ENCODE measurements at regions not wholly inside any gene's neighbourhood (a gene's known extent, or its start where the extent isn't known, plus 50 kb on each side); places are given as distances from the start of the nearest gene placed in this dataset.

DNA sequence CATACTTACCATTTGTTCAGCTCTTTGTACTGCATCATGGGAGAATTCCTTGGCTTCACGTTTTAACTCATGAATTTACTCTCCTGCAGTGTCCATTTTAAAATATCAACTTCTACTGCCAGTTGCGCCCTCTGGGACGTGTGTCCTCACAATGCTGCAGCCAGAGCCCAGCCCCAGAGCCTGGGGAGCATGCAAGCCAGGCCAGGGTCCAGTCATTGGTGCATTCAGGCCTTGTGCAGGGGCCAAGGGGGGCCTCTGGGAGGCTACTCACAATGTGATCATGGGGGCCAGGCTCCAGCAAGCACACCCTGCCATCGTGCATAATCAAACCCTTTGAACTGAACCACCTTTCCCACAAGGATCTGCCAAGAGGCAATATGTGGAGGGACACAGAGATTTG, 105.6 kb upstream of the CCDC112 start:
- H3K9me2 ChIP-seq (ENCODE audit: low read depth, low read length) = no peaks in the 10 kb centered on the region
- no peaks in the 10 kb centered on the region for H4K20me1 ChIP-seq (ENCODE audit: insufficient read depth, low read length)
- H3K27me3 ChIP-seq (ENCODE audit: insufficient read depth, low read length) = no peaks in the 10 kb centered on the region
- no peaks in the 10 kb centered on the region for H3F3A ChIP-seq (ENCODE audit: insufficient read depth, low read length)
- TF ChIP-seq, protein P1, sequence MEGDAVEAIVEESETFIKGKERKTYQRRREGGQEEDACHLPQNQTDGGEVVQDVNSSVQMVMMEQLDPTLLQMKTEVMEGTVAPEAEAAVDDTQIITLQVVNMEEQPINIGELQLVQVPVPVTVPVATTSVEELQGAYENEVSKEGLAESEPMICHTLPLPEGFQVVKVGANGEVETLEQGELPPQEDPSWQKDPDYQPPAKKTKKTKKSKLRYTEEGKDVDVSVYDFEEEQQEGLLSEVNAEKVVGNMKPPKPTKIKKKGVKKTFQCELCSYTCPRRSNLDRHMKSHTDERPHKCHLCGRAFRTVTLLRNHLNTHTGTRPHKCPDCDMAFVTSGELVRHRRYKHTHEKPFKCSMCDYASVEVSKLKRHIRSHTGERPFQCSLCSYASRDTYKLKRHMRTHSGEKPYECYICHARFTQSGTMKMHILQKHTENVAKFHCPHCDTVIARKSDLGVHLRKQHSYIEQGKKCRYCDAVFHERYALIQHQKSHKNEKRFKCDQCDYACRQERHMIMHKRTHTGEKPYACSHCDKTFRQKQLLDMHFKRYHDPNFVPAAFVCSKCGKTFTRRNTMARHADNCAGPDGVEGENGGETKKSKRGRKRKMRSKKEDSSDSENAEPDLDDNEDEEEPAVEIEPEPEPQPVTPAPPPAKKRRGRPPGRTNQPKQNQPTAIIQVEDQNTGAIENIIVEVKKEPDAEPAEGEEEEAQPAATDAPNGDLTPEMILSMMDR (IDR thresholded peaks at IDR 0.05; ENCODE audit: low read length) = no peak
- no peak for TF ChIP-seq EZH2 (IDR thresholded peaks at IDR 0.05; ENCODE audit: borderline replicate concordance, low read length)
- no peak overlapping the region for H3K4me2 ChIP-seq (ENCODE audit: low read length)
- no peak overlapping the region for H3K9ac ChIP-seq (ENCODE audit: low read length)
- H3K27ac ChIP-seq (ENCODE audit: low read depth, low read length, poor library complexity, severe bottlenecking) = no peak overlapping the region
- H3K4me1 ChIP-seq (ENCODE audit: insufficient read depth, low read length, severe bottlenecking) = no peaks in the 10 kb centered on the region
- no peak overlapping the region for H2AFZ ChIP-seq (ENCODE audit: low read length)
- no peak overlapping the region for H3K4me3 ChIP-seq (ENCODE audit: low read depth, low read length, poor library complexity, severe bottlenecking)
- H3K36me3 ChIP-seq (ENCODE audit: insufficient read depth, low read length) = no peaks in the 10 kb centered on the region
- H3K9me3 ChIP-seq (ENCODE audit: low read length) = no peaks in the 10 kb centered on the region
- no peaks in the 10 kb centered on the region for H3K79me2 ChIP-seq (ENCODE audit: insufficient read depth, low read length)

DNA sequence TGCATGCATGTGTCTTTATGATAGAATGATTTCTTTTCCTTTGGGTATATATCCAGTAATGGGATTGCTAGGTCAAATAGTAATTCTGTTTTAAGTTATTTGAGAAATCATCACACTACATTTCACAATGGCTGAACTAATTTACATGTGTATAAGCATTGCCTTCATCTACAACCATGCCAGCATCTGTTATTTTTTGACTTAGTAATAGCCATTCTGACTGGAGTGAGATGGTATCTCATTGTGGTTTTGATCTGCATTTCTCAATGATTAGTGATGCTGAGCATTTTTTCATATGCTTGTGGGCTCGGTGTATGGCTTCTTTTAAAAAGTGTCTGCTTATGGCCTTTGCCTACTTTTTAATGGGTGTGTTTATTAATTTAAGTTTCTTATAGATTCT, 102.3 kb upstream of the CCDC112 start:
- H3K9me3 ChIP-seq (ENCODE audit: low read length) = no peaks in the 10 kb centered on the region
- H3K9me2 ChIP-seq (ENCODE audit: low read depth, low read length) = no peaks in the 10 kb centered on the region
- no peak overlapping the region for H3K27ac ChIP-seq (ENCODE audit: low read depth, low read length, poor library complexity, severe bottlenecking)

DNA sequence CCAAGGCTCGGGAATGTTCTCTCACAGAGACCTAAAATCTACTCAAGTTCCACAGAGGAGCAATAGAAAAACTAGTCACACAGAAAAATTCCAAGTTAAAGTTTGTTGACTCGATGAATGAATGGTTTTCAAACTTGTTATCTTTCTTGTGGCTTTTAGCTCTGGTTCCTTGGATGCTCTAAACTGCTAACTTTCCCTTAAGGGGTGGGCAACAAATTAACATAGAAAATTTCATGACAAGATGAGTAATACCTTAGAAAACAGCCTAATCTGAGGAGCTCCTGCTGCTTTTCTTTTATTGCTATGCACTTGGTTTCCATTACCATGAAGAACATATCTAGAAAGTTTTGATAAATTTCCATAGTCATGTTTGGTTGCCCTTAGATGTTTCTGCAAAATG, 100.2 kb upstream of the CCDC112 start:
- H3K9me3 ChIP-seq (ENCODE audit: low read length) = no peaks in the 10 kb centered on the region
- H2AFZ ChIP-seq (ENCODE audit: low read length) = no peak overlapping the region
- no peaks in the 10 kb centered on the region for H4K20me1 ChIP-seq (ENCODE audit: insufficient read depth, low read length)
- no peaks in the 10 kb centered on the region for H3K27me3 ChIP-seq (ENCODE audit: insufficient read depth, low read length)
- no peak overlapping the region for H3K4me2 ChIP-seq (ENCODE audit: low read length)
- TF ChIP-seq EZH2 (IDR thresholded peaks at IDR 0.05; ENCODE audit: borderline replicate concordance, low read length) = no peak
- TF ChIP-seq, protein P1 (IDR thresholded peaks at IDR 0.05; ENCODE audit: low read length) = no peak
- H3K9ac ChIP-seq (ENCODE audit: low read length) = no peak overlapping the region
- no peaks in the 10 kb centered on the region for H3F3A ChIP-seq (ENCODE audit: insufficient read depth, low read length)
- no peaks in the 10 kb centered on the region for H3K9me2 ChIP-seq (ENCODE audit: low read depth, low read length)
- no peaks in the 10 kb centered on the region for H3K79me2 ChIP-seq (ENCODE audit: insufficient read depth, low read length)
- H3K36me3 ChIP-seq (ENCODE audit: insufficient read depth, low read length) = no peaks in the 10 kb centered on the region
- H3K4me3 ChIP-seq (ENCODE audit: low read depth, low read length, poor library complexity, severe bottlenecking) = no peak overlapping the region
- H3K27ac ChIP-seq (ENCODE audit: low read depth, low read length, poor library complexity, severe bottlenecking) = no peak overlapping the region
- H3K4me1 ChIP-seq (ENCODE audit: insufficient read depth, low read length, severe bottlenecking) = no peaks in the 10 kb centered on the region

More for the DNA sequence above, 102.3 kb upstream of the CCDC112 start:
- H4K20me1 ChIP-seq (ENCODE audit: insufficient read depth, low read length) = no peaks in the 10 kb centered on the region
- no peaks in the 10 kb centered on the region for H3K79me2 ChIP-seq (ENCODE audit: insufficient read depth, low read length)
- H3K9ac ChIP-seq (ENCODE audit: low read length) = no peak overlapping the region
- H3K4me1 ChIP-seq (ENCODE audit: insufficient read depth, low read length, severe bottlenecking) = no peaks in the 10 kb centered on the region
- H3K27me3 ChIP-seq (ENCODE audit: insufficient read depth, low read length) = no peaks in the 10 kb centered on the region
- no peak for TF ChIP-seq EZH2 (IDR thresholded peaks at IDR 0.05; ENCODE audit: borderline replicate concordance, low read length)
- TF ChIP-seq, protein P1 (IDR thresholded peaks at IDR 0.05; ENCODE audit: low read length) = no peak
- no peak overlapping the region for H3K4me3 ChIP-seq (ENCODE audit: low read depth, low read length, poor library complexity, severe bottlenecking)
- no peak overlapping the region for H3K4me2 ChIP-seq (ENCODE audit: low read length)
- H3F3A ChIP-seq (ENCODE audit: insufficient read depth, low read length) = no peaks in the 10 kb centered on the region
- no peak overlapping the region for H2AFZ ChIP-seq (ENCODE audit: low read length)
- no peaks in the 10 kb centered on the region for H3K36me3 ChIP-seq (ENCODE audit: insufficient read depth, low read length)

Data from OCI-LY1 (cell line).